ENCODE measurements at regions not wholly inside any gene's neighbourhood (a gene's known extent, or its start where the extent isn't known, plus 50 kb on each side); places are given as distances from the start of the nearest gene placed in this dataset.

- H3K27me3 ChIP-seq: no peaks in the 10 kb centered on the region
- H3K4me1 ChIP-seq: no peaks in the 10 kb centered on the region
- WGBS, 4 donors: 63 to 70% (median 69%) methylated on average over 3 of the region's 3 CpGs
- intact Hi-C loops (cut with DNase I): no loop called here
- ATAC-seq (no peak), DNase-seq (no peak)
- TF ChIP-seq POLR2A (IDR thresholded peaks at IDR 0.05) (no peak), CTCF (IDR thresholded peaks at IDR 0.05) (no peak)
- no peak overlapping the region for H3K4me3 ChIP-seq
- no peak overlapping the region for H3K27ac ChIP-seq
- H3K9me3 ChIP-seq: no peaks in the 10 kb centered on the region
- H3K36me3 ChIP-seq: no peaks in the 10 kb centered on the region
Observed at GRCh38 chr3:154542837-154543236, 112.8 kb upstream of the GPR149 start.

- 72 to 76% (median 73%) methylated on average over 2 of the region's 2 CpGs for WGBS, 4 donors
- DNase-seq: no peak
Observed at GRCh38 chr3:154540950-154541604, 111.1 kb upstream of the GPR149 start.

GRCh38 chr3:154538566-154539360, 108.8 kb upstream of the GPR149 start:
- TF ChIP-seq CTCF (IDR thresholded peaks at IDR 0.05): no peak
- no peak for TF ChIP-seq POLR2A (IDR thresholded peaks at IDR 0.05)
- ATAC-seq (no peak), DNase-seq (no peak)
- H3K4me3 ChIP-seq: no peak overlapping the region
- intact Hi-C loops (cut with DNase I): no loop called here
- H3K36me3 ChIP-seq: no peaks in the 10 kb centered on the region
- H3K27ac ChIP-seq: no peak overlapping the region
- 61 to 67% (median 64%) methylated on average over 5 of the region's 5 CpGs for WGBS, 4 donors
- no peaks in the 10 kb centered on the region for H3K27me3 ChIP-seq
- peaks cover 0 to 4% (median 0%) of the 10 kb centered on the region in 12 donors for H3K4me1 ChIP-seq
- no peaks in the 10 kb centered on the region for H3K9me3 ChIP-seq

More at GRCh38 chr3:154540950-154541604, 111.1 kb upstream of the GPR149 start:
- intact Hi-C loops (cut with DNase I): no loop called here
- Histone ChIP-seq H3K4me3 (no peak overlapping the region), H3K27ac (no peak overlapping the region), H3K36me3 (no peaks in the 10 kb centered on the region), H3K9me3 (no peaks in the 10 kb centered on the region), H3K4me1 (peaks cover 0 to 3% (median 0%) of the 10 kb centered on the region in 12 donors), H3K27me3 (no peaks in the 10 kb centered on the region)
- no peak for ATAC-seq
- no peak for TF ChIP-seq CTCF (IDR thresholded peaks at IDR 0.05)
- no peak for TF ChIP-seq POLR2A (IDR thresholded peaks at IDR 0.05)

- H3K4me1 ChIP-seq: peaks cover 0 to 4% (median 0%) of the 10 kb centered on the region in 12 donors
- no peaks in the 10 kb centered on the region for H3K27me3 ChIP-seq
- peaks cover 0 to 4% (median 0%) of the 10 kb centered on the region in 12 donors for H3K9me3 ChIP-seq
- intact Hi-C loops (cut with DNase I): no loop called here
- no peak overlapping the region for H3K27ac ChIP-seq
- WGBS, 4 donors: 73 to 80% (median 77%) methylated on average over 1 of the region's 1 CpG
- ATAC-seq: no peak
- H3K36me3 ChIP-seq: no peaks in the 10 kb centered on the region
- H3K4me3 ChIP-seq: no peak overlapping the region
- DNase-seq: no peak
- no peak for TF ChIP-seq POLR2A (IDR thresholded peaks at IDR 0.05)
- no peak for TF ChIP-seq CTCF (IDR thresholded peaks at IDR 0.05)
Observed at GRCh38 chr3:154536751-154537150, 106.8 kb upstream of the GPR149 start.
